Stimulated activated naive CD4-positive, alpha-beta T cell treated with Interleukin-2 at 50 U/mL for 16 hours (primary cell): ENCODE measurements at regions not wholly inside any gene's neighbourhood (a gene's known extent, or its start where the extent isn't known, plus 50 kb on each side); places are given as distances from the start of the nearest gene placed in this dataset.
"Not testable (repeated sequence)": the region's sequence is repeated elsewhere in the genome, so short reads cannot be mapped to it uniquely, and the experiment has no call there.

Experiments
- DNase-seq: peaks from one replicate; lab custom pipeline; 2025; lab: John Stamatoyannopoulos, UW

GRCh38 chr6:14597090-14597489 is 479.5 kb downstream of the CD83 start:
- no peak for DNase-seq

GRCh38 chr6:14598017-14598864 is 480.7 kb downstream of the CD83 start:
- no peak for DNase-seq

DNA sequence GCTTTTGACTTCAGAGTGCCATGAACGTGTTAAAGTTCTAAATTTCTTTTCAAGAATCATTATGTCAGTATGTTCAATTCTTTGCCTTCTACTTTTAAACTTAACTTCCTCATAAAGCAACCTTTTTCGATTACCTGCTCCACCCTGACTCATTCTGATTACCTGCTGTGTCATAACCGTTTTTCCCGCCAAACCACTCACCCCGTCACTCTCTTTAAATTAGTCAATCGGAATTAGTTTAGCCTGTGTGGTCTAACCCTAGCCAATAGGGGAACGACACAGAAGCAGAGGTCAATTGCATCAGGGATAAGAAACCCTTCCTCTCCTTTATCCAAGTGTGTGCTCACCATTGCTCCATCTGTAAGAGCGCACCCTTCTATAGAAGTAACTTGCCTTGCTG is 482.7 kb downstream of the CD83 start:
- DNase-seq = not testable (repeated sequence)

DNA sequence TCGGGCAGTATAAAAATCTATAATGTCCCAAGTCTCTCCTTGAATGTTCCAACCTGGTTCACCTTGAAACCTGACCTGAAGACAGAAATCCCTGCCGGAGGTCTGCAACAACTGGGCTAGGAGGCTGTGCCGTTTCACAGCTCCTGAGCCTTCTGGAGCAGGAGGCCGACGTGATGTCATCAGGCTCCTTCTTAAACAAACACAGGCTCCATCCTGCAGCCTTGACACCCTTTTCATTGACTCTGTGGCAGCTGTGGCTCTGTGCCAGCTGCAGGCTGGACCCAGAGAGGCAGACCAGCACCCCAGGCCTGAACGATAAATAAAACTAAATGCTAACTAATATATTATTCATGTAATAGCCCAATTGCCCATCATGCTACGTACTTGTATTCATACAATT is 483.9 kb downstream of the CD83 start:
- no peak for DNase-seq

GRCh38 chr6:14606353-14606752 is 488.8 kb downstream of the CD83 start:
- DNase-seq = no peak

DNA sequence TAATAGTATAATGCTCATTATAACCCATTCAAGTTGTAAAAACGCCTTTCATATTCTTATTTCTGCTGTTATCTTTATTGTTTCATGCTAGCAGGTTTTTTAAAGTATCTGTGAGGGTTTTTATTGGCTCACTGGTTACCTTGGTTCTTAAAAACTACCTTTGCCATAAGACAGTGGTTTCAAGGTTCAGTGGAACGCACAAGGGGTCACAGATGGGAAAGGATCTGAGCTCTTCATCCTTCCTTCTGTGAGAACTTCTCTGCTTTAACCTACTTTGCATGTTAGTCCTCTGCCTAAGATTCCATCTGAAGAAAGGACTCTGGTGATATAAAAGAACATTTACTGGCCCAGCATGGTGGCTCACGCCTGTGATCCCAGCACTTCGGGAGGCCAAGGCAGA is 492.6 kb downstream of the CD83 start:
- no peak for DNase-seq

DNA sequence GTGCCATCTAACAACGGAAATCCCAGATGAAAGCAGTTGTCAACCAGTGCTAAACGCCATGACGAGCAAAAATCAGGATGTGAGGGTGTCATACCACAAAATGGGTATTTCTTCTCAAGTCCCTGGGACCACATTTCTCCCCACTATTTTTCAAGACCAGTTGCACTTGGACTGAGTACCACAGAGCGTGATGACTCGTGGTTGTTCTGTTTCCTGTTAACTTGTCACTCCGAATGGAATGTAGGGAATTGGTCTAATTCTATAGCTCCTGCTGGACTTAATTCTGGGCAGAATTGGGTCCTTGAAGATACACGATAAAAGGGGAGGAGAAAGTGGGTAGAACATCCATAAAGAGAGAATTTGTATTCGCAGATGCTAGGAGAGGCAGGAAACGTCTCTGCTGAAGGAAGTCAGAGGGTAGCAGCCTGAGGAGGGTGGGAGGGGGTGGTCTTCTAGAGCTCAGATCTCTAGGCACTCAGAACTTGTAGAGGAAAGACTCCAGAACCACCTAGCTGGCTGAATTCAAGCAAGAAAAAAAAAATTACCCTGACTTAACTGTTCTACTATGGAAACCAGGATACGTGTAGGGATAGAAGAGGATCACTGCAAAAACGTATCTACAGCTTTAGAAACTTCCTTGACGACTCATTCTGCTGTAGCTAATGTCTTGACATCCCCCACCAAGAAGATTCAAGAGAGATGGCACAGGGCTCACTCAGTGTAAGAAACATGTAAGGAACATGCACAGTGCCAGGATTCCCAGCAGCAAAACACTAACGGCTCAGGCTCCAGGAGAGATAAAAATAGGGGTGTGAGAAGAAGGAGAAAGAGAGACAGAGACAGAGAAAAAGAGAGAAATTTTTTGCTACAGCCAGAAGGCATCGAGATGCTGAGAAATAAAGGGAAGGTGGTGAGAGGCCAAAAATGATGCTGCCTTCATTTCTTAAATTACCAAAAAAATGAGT is 494.7 kb downstream of the CD83 start:
- DNase-seq = no peak

DNA sequence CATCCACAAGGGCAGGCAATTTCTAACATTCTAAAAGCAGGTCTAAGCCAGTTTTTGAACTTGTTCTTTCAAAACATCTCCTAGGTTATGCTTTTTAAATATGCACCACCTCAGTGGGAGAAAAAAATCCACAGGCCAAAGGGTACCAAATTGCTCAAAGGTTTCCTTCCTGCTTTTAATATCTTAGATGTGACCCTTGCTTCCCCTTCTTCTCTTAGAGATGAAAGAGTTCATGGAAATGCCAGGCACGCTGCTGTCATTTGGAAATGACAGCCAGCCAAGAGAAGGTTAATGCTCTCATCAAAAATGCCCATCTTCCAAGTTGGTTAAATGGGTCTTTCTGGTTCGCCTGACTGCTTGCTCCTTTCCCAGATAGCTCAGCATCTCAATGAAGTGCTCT is 497.1 kb downstream of the CD83 start:
- no peak for DNase-seq

- DNase-seq = no peak
Measured at GRCh38 chr6:14616656-14617055, 499.1 kb downstream of the CD83 start.

GRCh38 chr6:14618759-14619418 is 501.3 kb downstream of the CD83 start:
- no peak for DNase-seq

DNA sequence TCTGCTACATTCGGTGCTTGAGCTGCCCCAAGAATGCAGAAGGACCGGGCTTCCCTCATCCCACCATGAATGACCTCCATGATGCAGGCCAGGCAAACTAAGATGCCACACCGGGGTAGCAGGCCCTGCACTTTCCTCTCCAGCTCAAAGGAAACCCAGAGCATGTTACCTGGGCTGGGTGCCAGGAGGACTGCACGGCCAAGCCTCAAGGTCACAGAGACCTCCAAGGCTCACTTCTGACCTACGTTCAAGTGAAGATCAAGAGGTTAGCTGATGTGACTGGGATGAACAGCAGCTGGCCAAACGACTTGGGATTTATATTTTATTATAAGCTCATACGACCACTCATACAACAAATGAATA is 501.8 kb downstream of the CD83 start:
- no peak for DNase-seq

GRCh38 chr6:14620522-14620921 is 502.9 kb downstream of the CD83 start:
- no peak for DNase-seq

DNA sequence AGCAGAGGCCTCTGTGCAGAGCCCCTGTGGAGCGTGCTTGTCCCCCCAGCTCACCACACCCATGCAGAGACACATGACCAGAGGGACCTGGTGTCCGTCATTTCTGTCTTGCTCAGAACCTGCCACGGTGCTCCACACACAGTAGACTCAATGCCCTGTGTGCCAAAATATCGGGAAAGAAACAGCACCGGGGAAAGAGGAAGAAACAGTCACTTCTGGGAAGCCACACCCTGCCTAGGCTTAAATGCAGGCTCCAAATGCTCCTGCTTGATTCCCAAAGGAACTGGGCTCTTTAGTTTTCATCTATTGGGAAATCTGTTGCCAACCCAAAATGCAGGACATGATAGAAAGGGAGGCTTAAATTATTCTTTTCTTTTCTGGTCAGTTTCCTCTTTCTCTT is 503.9 kb downstream of the CD83 start:
- no peak for DNase-seq

GRCh38 chr6:14622085-14622484 is 504.5 kb downstream of the CD83 start:
- DNase-seq = no peak

DNA sequence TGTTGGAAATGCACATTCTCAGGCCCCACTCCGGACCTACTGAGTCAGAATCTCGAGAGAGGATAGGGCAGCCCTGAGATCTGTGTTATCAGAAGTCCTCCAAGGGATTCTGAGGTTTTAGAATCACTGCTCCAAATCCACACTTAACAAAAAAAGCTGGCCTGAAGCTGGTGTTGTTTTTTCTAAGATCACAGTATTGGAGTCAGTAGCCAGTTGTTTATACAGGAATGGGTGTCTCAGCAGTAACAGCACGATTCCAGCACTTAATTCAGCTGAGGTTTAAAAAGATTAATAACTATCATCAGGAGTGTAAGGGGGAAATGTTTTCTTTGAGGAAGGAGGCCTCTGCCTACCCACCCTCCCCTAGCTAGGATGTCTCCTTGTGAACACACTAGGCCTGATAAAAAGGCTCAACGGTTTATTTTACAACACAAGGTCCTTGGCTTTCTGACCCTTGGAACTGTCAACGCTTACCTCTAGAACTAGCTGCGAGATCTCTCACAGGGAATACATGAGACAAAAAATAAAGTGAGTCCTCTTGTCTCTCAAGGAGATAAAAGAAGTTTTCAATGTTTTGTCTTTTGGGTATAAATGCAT is 505.4 kb downstream of the CD83 start:
- no peak for DNase-seq

GRCh38 chr6:14625173-14625895 is 507.8 kb downstream of the CD83 start:
- no peak for DNase-seq

- DNase-seq = no peak
Measured at GRCh38 chr6:14626556-14626955, 509.0 kb downstream of the CD83 start.

DNA sequence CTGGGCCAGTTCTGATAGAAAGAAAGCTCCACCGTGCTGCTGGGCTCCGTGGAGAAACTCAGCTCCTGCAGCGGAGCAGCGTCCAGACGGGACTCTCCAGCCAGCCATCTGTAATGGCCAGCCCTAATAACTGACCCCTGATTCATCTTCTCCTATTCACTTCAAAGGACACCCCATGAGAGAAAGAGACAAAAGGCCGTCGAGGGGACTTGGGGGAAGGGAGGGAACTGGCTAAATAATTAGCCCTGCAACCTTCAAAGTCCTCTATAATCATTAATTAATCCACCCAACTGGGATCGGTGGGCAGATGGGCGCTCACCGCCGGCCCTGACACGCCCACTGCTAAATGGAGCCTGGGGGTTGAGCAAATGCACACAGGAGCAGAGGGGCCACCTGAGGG is 512.4 kb downstream of the CD83 start:
- DNase-seq = no peak

GRCh38 chr6:14633479-14633878 is 515.9 kb downstream of the CD83 start:
- no peak for DNase-seq

DNA sequence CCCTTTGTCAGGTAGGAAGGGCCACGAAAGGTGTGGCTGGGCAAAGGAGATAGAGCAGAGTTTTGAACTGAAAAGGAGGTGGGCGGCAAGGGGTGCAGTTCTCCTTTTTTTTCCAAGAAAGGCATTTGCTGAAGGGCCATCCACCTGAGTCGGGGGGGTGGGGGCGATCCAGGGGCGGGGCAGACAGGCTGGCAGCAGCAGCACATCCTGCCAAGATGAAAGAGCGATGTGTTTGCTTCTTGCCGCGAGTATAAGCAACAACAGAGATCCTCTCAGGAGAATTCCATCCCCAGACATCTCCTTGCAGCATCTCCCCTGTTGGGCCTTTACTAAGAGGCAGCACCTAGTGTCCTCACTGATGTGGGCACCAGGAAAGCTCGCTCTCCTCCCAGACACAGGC is 516.5 kb downstream of the CD83 start:
- DNase-seq = no peak

GRCh38 chr6:14635195-14635594 is 517.6 kb downstream of the CD83 start:
- DNase-seq = peak; percentile 4
